ENCODE measurements at regions not wholly inside any gene's neighbourhood (a gene's known extent, or its start where the extent isn't known, plus 50 kb on each side); places are given as distances from the start of the nearest gene placed in this dataset.

GRCh38 chr3:99352811-99353210, 285.6 kb upstream of the COL8A1 start:
- no peak overlapping the region for H4K8ac ChIP-seq (replicated peaks; ENCODE audit: insufficient read length, low read depth, low read length)
- H3K4me3 Mint-ChIP-seq = no peak overlapping the region
- H2BK15ac ChIP-seq (ENCODE audit: low read depth, low read length) = no peak overlapping the region
- H3K9me3 ChIP-seq (ENCODE audit: control insufficient read depth, low read depth, low read length) = no peaks in the 10 kb centered on the region
- H4K91ac ChIP-seq (ENCODE audit: insufficient read length, low read depth, low read length) = no peak overlapping the region
- H3K27ac ChIP-seq (ENCODE audit: insufficient read length, low read depth, low read length) = no peak overlapping the region
- H3K27me3 ChIP-seq (ENCODE audit: insufficient read depth, low read length) = no peaks in the 10 kb centered on the region
- no peak overlapping the region for H3T11ph ChIP-seq (ENCODE audit: low read length)
- H4K20me1 ChIP-seq (ENCODE audit: control insufficient read depth, insufficient read depth, insufficient read length) = no peaks in the 10 kb centered on the region
- no peak overlapping the region for H3K14ac ChIP-seq (ENCODE audit: insufficient read depth, low read length)
- WGBS (ENCODE audit: extremely low coverage, insufficient read length, low lambda C conversion rate) = no CpG with 5 or more reads among the region's 3 CpGs
- H3K4ac ChIP-seq (ENCODE audit: low read depth, low read length) = no peak overlapping the region
- no peak overlapping the region for H3K56ac ChIP-seq (ENCODE audit: insufficient read length, low read depth, low read length)
- no peaks in the 10 kb centered on the region; a peak in 1 of 5 replicates for H3K9me3 Mint-ChIP-seq
- H3K23ac ChIP-seq (ENCODE audit: insufficient read length, low read depth, low read length) = no peak overlapping the region
- H2BK12ac ChIP-seq (ENCODE audit: insufficient read length, low read depth, low read length) = no peak overlapping the region
- no peak overlapping the region for H3K9ac ChIP-seq (ENCODE audit: extremely low read depth, insufficient read length, low read length)
- H2BK20ac ChIP-seq (ENCODE audit: low read depth, low read length, poor library complexity, severe bottlenecking) = no peak overlapping the region
- no peak overlapping the region for H2AFZ ChIP-seq (ENCODE audit: low read length)
- H2AK5ac ChIP-seq (ENCODE audit: insufficient read length, low read length) = no peak overlapping the region
- no peaks in the 10 kb centered on the region for H3K4me1 ChIP-seq (ENCODE audit: insufficient read depth, low read length)
- no peak overlapping the region for H3K27ac Mint-ChIP-seq
- H3K4me2 ChIP-seq (ENCODE audit: insufficient read depth, insufficient read length, low read length) = no peak overlapping the region
- no peak overlapping the region for H2BK120ac ChIP-seq (ENCODE audit: low read depth, low read length, poor library complexity, severe bottlenecking)
- H3K27me3 Mint-ChIP-seq (ENCODE audit: low read depth) = no peaks in the 10 kb centered on the region
- H3K18ac ChIP-seq (ENCODE audit: insufficient read length, low read depth, low read length) = no peak overlapping the region
- TF ChIP-seq, protein P1, sequence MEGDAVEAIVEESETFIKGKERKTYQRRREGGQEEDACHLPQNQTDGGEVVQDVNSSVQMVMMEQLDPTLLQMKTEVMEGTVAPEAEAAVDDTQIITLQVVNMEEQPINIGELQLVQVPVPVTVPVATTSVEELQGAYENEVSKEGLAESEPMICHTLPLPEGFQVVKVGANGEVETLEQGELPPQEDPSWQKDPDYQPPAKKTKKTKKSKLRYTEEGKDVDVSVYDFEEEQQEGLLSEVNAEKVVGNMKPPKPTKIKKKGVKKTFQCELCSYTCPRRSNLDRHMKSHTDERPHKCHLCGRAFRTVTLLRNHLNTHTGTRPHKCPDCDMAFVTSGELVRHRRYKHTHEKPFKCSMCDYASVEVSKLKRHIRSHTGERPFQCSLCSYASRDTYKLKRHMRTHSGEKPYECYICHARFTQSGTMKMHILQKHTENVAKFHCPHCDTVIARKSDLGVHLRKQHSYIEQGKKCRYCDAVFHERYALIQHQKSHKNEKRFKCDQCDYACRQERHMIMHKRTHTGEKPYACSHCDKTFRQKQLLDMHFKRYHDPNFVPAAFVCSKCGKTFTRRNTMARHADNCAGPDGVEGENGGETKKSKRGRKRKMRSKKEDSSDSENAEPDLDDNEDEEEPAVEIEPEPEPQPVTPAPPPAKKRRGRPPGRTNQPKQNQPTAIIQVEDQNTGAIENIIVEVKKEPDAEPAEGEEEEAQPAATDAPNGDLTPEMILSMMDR (conservative IDR thresholded peaks at IDR 0.05) = no peak
- H3K23me2 ChIP-seq (ENCODE audit: insufficient read length, low read depth, low read length, poor library complexity, severe bottlenecking) = no peaks in the 10 kb centered on the region
- H3K4me1 Mint-ChIP-seq = no peaks in the 10 kb centered on the region
- H3K36me3 Mint-ChIP-seq (ENCODE audit: insufficient read depth in 1 of 3, low read depth in 3 of 3) = no peaks in the 10 kb centered on the region
- H2BK5ac ChIP-seq (ENCODE audit: insufficient read length, low read length) = no peak overlapping the region
- H3K79me1 ChIP-seq (ENCODE audit: insufficient read depth, low read depth, low read length, poor library complexity, severe bottlenecking) = no peaks in the 10 kb centered on the region
- H4K5ac ChIP-seq (ENCODE audit: insufficient read length, low read depth, low read length) = no peak overlapping the region
- H3K79me2 ChIP-seq (ENCODE audit: insufficient read depth, low read length) = no peaks in the 10 kb centered on the region
- DNase-seq = no peak
